Fibroblast of lung (primary cell): ENCODE measurements at regions not wholly inside any gene's neighbourhood (a gene's known extent, or its start where the extent isn't known, plus 50 kb on each side); places are given as distances from the start of the nearest gene placed in this dataset.

Source experiments
- DNase-seq, 2 donors: peaks; one replicate each; pipeline versions ENCODE4 v3.0.0 to v3.0.0-alpha.2; 2010; ENCODE audit warnings: low read depth in 2 of 2
- H2AFZ ChIP-seq: 2 replicates; pipeline ENCODE4 v1.5.1; 2012; ENCODE audit warnings: low read length, control low read depth, inconsistent platforms
- H3K27ac ChIP-seq: 2 replicates; pipeline ENCODE4 v1.5.1; 2011; ENCODE audit warnings: low read length, control low read depth; ENCODE audit not compliant: insufficient read depth
- H3K27me3 ChIP-seq: 2 replicates; pipeline ENCODE4 v1.5.1; 2011; ENCODE audit warnings: mild to moderate bottlenecking, low read length; ENCODE audit not compliant: control insufficient read depth, insufficient read depth
- H3K36me3 ChIP-seq: 2 replicates; pipeline ENCODE4 v1.5.1; 2011; ENCODE audit warnings: low read length; ENCODE audit not compliant: control insufficient read depth, insufficient read depth
- H3K4me1 ChIP-seq: 2 replicates; pipeline ENCODE4 v1.5.1; 2011; ENCODE audit warnings: low read length; ENCODE audit not compliant: control insufficient read depth, insufficient read depth; ENCODE audit errors: extremely low read depth
- H3K4me2 ChIP-seq: 2 replicates; pipeline ENCODE4 v1.5.1; 2011; ENCODE audit warnings: low read length, control low read depth; ENCODE audit not compliant: insufficient read depth; ENCODE audit errors: extremely low read depth
- H3K4me3 ChIP-seq, 4 experiments: fragments of 200-600 bp in 1 of 4; sonication (generic) in 1 of 4; replicated peaks in 1 of 4; 2 replicates each; pipeline ENCODE4 v1.5.1; 2011 to 2016; ENCODE audit warnings: low read length in 4 of 4, low read depth in 3 of 4, mild to moderate bottlenecking in 3 of 4, control low read depth in 2 of 4, inconsistent platforms in 1 of 4, mixed read lengths in 1 of 4; ENCODE audit not compliant: insufficient read depth in 1 of 4; ENCODE audit errors: control extremely low read depth in 1 of 4
- H3K79me2 ChIP-seq: 2 replicates; pipeline ENCODE4 v1.5.1; 2012; ENCODE audit warnings: mild to moderate bottlenecking, low read length, inconsistent platforms; ENCODE audit not compliant: control insufficient read depth, insufficient read depth
- H3K9ac ChIP-seq: 2 replicates; pipeline ENCODE4 v1.5.1; 2011; ENCODE audit warnings: mild to moderate bottlenecking, low read length, control low read depth; ENCODE audit not compliant: insufficient read depth
- H3K9me3 ChIP-seq: 2 replicates; pipeline ENCODE4 v1.5.1; 2012; ENCODE audit warnings: low read depth, low read length; ENCODE audit not compliant: control insufficient read depth, insufficient read depth
- H4K20me1 ChIP-seq: 2 replicates; pipeline ENCODE4 v1.5.1; 2011; ENCODE audit warnings: low read length; ENCODE audit not compliant: control insufficient read depth, insufficient read depth; ENCODE audit errors: extremely low read depth
- CTCF ChIP-seq, 2 donors: IDR thresholded peaks in 1 of 2; conservative IDR thresholded peaks in 1 of 2; 1 replicate in 1 of 2; 2 replicates in 1 of 2; pipeline ENCODE4 v1.5.1; 2011 to 2012; ENCODE audit warnings: low read length in 2 of 2, control low read depth in 1 of 2, inconsistent platforms in 1 of 2, low read depth in 1 of 2, mild to moderate bottlenecking in 1 of 2
- EZH2 ChIP-seq: IDR thresholded peaks from 2 replicates; pipeline ENCODE4 v1.5.1; 2012; ENCODE audit warnings: low read length, control low read depth, mild to moderate bottlenecking; ENCODE audit errors: missing control alignments

- Histone ChIP-seq H3K9me3 (no peaks in the 10 kb centered on the region), H3K27ac (no peak overlapping the region), H3K4me3 (no peak overlapping the region), H3K9ac (no peak overlapping the region), H3K4me2 (no peak overlapping the region), H3K36me3 (no peaks in the 10 kb centered on the region), H3K79me2 (no peaks in the 10 kb centered on the region), H4K20me1 (no peaks in the 10 kb centered on the region), H3K4me1 (no peaks in the 10 kb centered on the region), H2AFZ (no peak overlapping the region), H3K27me3 (no peaks in the 10 kb centered on the region)
- no peak for DNase-seq
- TF ChIP-seq EZH2: no peak
- no peak for TF ChIP-seq CTCF (conservative IDR thresholded peaks at IDR 0.05 in 1 of 2, IDR thresholded peaks at IDR 0.05 in 1 of 2; ENCODE audit: low read depth in 1 of 2, low read length in 2 of 2)
Measured at GRCh38 chr17:51398687-51399086, 138.3 kb downstream of the UTP18 start.

- TF ChIP-seq EZH2 (no peak), CTCF (conservative IDR thresholded peaks at IDR 0.05 in 1 of 2, IDR thresholded peaks at IDR 0.05 in 1 of 2; ENCODE audit: low read depth in 1 of 2, low read length in 2 of 2) (no peak)
- Histone ChIP-seq H3K4me2 (no peak overlapping the region), H3K79me2 (no peaks in the 10 kb centered on the region), H3K4me1 (no peaks in the 10 kb centered on the region), H3K9ac (no peak overlapping the region), H3K4me3 (no peak overlapping the region), H4K20me1 (no peaks in the 10 kb centered on the region), H3K27me3 (no peaks in the 10 kb centered on the region), H3K9me3 (no peaks in the 10 kb centered on the region), H3K36me3 (no peaks in the 10 kb centered on the region), H3K27ac (no peak overlapping the region), H2AFZ (no peak overlapping the region)
- no peak for DNase-seq
Measured at GRCh38 chr17:51401279-51401678, 140.9 kb downstream of the UTP18 start.

GRCh38 chr17:51402899-51403298 is 142.6 kb downstream of the UTP18 start:
- H3K9me3 ChIP-seq: no peaks in the 10 kb centered on the region

More at GRCh38 chr17:51402899-51403298, 142.6 kb downstream of the UTP18 start:
- TF ChIP-seq CTCF (conservative IDR thresholded peaks at IDR 0.05 in 1 of 2, IDR thresholded peaks at IDR 0.05 in 1 of 2; ENCODE audit: low read depth in 1 of 2, low read length in 2 of 2): no peak
- no peak overlapping the region for H3K9ac ChIP-seq
- no peak for DNase-seq
- H4K20me1 ChIP-seq: no peaks in the 10 kb centered on the region
- no peak overlapping the region for H3K27ac ChIP-seq
- no peaks in the 10 kb centered on the region for H3K27me3 ChIP-seq
- H3K79me2 ChIP-seq: no peaks in the 10 kb centered on the region
- no peak overlapping the region for H3K4me3 ChIP-seq
- no peaks in the 10 kb centered on the region for H3K4me1 ChIP-seq
- H3K36me3 ChIP-seq: no peaks in the 10 kb centered on the region
- H3K4me2 ChIP-seq: no peak overlapping the region
- H2AFZ ChIP-seq: no peak overlapping the region
